ENCODE measurements at regions not wholly inside any gene's neighbourhood (a gene's known extent, or its start where the extent isn't known, plus 50 kb on each side); places are given as distances from the start of the nearest gene placed in this dataset.
"Not testable (repeated sequence)": the region's sequence is repeated elsewhere in the genome, so short reads cannot be mapped to it uniquely, and the experiment has no call there.

DNA sequence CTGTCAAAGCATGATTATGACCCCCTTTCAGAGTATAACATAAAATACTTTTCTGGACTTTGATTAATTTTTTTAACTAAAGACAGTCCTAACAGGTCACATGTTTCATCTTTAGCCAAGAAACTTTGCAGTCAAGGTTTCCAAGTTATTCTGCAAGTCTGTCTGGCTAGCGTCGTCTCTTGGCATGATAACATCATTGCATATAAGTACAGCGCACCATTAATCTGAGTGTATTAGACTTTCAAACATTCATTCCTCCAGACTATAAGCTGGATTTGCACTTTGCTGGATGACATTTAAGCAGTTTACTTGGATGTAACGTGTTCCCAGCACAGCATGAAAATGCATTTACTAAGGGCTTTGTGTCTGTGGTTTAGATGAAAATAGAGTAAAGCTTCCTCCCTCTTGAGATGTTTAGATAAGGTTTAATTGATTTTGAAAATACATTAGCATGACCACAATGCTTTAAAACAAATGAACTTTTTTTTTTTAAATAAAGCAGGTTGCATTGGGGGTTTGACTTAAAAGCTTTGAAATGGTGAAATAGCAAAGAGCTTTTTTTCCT, 349.0 kb upstream of the MTPN start:
- no peak for DNase-seq (ENCODE audit: low read depth in 2 of 2, low spot score in 1 of 2)

DNA sequence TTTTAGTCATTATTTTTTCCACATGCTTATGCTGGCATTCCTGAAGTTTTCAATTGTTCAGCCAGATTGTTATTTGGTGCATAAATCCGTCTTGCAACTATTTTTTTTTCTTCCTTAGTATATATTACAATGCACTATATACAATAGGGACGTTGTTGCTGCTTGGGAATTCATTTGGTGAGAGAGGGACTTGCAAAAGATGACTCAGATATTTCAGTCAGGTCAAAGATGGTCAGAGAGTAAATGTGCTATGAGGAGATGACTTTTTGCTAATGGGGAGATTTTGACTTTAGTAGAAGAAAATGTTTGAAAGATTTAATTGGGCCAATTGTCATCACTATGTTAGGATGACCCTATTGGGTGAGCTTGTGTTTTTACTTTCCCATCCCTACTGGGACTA, 348.4 kb upstream of the MTPN start:
- DNase-seq (ENCODE audit: low read depth in 2 of 2, low spot score in 1 of 2): no peak

DNA sequence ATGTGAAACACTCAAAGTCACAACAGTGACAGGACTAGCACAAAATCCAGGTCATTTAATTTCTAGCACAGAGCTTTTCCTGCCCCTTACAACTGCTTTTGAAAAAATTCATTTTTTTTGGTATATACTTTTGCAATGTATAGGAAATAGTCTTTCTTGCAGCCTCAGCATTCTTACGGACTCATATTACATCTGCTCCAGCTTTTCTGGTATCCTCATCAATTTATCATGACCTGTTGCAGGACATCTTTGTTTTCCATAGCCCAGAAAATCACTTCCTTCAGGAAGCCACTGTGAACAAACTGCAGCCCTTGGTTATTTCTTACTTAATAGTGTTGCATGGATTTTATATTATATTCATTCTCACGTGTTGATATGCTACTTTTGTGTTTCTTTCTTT, 347.9 kb upstream of the MTPN start:
- no peak for DNase-seq (ENCODE audit: low read depth in 2 of 2, low spot score in 1 of 2)

DNA sequence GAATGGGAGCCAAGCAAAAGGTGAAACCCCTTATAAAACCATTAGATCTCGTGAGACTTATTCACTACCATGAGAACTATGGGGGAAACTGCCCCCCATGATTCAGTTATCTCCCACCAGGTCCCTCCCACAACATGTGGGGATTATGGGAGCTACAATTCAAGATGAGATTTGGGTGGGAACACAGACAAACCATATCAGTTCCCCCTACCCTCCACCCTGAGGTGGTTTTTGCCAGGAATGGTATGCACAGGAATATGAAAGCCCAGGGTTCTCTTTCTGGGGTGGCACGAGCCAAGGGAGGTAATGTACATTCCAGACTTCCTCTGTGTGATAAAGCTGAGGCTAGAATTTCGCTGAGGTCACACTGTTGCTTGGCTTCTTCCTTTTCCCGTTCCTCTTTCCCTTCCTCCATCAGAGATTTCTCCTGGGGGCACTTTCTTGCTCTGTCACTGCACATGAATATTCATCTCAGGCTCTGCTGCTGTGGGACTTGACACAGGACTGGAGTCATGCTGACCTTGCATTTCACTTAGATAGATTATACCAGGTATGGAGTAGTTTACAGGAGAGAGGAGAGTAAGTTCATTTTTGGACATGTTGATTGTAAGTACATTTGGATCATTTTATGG, 347.0 kb upstream of the MTPN start:
- no peak for DNase-seq (ENCODE audit: low read depth in 2 of 2, low spot score in 1 of 2)

DNA sequence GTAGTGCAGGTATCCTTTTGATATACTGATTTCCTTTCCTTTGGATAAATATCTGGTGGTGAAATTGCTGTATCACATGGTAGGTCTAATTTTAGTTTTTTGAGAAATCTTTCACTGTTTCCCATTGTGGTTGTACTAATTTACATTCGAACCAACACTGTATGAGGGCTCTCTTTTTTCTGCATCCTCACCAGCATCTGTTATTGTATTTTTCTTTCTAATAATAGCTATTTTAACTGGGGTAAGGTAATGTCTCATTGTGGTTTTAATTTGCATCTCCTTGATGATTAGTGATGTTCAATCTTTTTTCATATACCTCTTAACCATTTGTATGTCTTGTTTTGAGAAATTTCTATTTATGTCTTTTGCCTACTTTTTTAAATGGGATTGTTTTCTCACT, 335.4 kb upstream of the MTPN start:
- DNase-seq (ENCODE audit: low read depth in 2 of 2, low spot score in 1 of 2): no peak

DNA sequence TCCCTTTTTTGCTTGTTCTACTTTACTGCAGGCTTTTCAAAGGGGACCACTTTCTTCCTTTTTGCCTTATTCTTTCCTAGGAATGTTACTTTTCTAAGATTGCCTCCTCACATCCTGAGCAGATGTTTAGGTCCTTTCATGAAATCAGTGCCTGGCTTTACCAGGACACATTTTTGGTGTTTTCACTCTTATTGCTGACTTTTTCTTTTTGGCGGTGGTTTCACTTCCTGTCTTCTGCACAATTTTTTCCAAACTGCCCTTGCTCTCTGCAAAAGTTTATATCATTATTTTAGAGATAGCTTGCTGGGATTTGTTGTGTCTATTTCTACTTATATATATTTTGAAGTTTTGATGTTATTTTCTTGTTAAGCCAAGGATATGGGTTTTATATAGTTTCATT, 332.2 kb upstream of the MTPN start:
- DNase-seq (ENCODE audit: low read depth in 2 of 2, low spot score in 1 of 2): no peak

DNA sequence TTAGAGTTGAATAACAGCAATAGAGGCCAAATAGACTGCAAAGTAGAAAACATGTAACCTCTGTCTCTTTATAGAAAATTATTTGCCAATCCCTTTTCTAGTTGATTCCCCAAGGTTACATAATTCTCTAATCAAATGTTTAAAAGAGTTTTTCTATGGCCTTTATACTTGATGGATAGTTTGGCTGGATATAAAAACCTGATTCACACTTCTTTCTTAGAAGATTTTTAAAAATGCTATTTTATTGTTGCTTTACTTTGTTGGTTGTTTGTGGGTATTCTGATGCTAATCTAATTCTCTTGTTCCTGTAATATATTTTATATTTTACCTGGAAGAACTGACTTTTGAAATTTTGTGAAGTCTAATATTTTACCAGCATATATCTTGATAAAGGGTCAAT, 331.1 kb upstream of the MTPN start:
- DNase-seq (ENCODE audit: low read depth in 2 of 2, low spot score in 1 of 2): no peak

DNA sequence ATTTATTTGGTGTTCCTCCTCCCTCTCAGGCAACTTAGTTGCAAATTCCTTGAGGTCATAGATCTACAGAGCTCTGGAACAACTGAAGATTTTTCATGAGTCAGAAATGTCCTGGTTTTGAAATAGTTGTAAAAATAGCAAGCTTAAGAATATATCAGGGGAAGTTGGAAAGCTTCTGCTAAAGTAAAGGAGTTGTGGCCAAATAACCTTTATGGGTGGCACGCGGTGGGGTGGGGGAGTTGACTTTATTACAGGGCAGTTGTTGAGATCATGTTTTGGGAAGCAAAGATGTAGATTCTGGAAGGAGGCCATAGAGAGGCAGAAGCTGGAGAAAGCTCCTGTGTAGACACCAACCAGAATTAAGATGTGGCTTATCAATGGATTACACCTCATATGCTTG, 326.0 kb upstream of the MTPN start:
- DNase-seq (ENCODE audit: low read depth in 2 of 2, low spot score in 1 of 2): no peak

DNA sequence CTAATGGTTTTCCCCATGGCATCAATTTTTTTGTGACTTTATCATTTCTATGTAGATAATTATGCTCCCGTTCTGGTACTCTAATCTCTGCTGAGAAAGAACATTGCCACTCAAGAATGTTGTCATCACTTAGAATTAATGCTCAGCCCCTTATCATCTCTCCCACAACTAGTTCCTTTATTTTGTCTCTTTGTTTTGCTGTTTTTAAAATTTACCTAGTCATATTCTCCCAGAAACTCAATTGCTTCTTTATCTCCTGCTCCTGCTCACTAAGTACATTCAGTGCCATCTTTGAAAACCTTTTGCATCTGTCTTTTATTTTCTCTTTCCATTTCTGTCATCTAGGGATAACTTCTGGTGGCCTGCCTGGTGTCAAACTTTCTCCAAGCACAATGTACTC, 324.9 kb upstream of the MTPN start:
- DNase-seq (ENCODE audit: low read depth in 2 of 2, low spot score in 1 of 2): no peak

DNA sequence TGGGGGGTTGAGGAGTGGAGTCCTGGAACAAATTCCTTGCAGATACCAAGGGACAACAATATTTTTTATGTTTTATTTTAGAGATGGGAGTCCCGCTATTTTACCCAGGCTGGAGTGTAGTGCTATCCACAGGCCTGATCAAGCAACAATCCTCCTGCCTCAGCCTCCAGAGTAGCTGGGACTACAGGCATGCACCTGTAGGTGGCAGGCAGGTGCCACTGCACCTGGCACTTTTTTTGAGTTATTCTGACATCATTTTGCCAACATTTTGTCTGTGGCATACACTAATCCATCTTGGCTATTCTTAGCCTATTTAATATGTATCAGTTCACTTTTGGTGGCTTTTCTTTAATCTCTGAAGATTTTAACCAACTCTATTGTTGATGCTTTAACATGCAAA, 317.8 kb upstream of the MTPN start:
- DNase-seq (ENCODE audit: low read depth in 2 of 2, low spot score in 1 of 2): no peak

DNA sequence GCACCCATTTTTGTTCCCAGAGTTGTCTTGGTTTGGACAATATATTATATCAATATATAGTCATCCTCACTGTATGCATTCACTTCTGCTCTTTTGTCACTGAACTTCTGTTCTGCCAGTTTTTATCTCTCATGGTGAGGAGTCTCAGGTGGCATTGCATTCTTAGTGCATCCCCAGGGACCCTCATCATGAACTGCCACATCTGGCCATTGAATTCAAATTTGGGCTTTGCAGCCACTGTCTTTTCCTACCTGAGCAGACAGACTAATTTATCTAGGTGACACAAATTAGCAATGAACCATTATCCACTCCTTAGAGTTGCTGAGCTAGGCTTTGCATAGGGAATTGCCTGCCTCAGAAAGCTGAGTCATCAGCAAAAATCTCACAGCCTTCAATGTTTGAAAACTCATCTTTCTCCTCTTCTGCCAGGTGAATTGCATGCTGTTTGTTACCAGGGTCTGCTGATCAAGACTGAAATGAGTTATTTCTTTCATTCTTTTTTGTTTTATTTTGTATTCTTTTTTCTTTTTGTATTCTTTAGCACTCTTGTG, 316.8 kb upstream of the MTPN start:
- DNase-seq (ENCODE audit: low read depth in 2 of 2, low spot score in 1 of 2): no peak

DNA sequence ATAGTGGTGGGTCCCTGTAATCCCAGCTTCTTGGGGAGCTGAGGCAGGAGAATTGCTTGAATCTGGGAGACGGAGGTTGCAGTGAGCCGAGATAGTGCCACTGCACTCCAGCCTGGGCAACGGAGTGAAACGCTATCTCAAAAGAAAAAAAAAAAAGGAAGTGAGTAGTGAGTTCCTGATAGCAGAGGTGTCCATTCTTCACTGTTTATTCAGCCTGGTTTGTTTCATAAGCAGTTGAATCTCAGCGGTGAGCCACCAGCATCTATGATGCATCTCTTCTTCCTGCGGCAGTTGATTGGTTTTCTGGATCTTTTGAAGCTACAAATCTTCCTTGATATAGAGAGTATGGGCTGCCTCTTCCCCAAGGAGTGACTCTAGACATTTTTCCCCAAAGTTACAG, 316.1 kb upstream of the MTPN start:
- DNase-seq (ENCODE audit: low read depth in 2 of 2, low spot score in 1 of 2): no peak

DNA sequence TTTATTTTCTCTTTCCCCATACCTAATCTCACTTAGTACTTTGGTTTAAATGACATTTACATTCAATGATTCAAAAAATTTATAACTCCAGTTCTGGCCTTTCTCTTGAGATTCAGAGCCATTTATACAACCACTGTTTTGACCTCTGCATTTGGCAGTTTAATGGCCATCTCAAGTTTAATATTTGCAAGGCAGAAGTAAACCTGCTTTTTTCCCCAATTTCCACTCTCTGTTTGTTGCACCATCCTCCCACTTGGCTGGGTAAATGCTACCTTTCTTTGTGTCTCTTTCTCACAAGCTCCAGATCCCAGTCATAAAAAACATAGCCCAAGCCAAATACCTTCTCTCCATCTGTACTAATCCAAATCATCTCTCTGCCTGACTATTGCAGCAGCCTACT, 315.2 kb upstream of the MTPN start:
- no peak for DNase-seq (ENCODE audit: low read depth in 2 of 2, low spot score in 1 of 2)

DNA sequence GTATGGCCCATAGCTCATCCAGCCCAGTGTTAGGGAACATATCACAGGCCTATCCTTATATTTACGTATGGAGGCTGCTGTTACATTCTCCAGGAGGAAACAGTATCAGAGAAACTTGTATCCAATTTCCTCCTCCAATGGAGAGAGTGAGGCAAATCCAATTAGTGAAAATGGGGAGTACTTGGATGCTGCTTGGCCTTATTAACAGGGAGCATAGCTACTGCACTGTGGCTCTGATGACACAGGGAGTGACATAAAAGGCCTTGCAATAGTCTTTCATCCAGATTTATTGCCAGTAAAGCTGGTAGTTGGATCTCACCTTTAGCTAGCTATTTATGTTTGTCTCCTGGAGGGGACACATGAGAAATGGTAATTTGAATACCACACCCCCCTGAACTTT, 313.2 kb upstream of the MTPN start:
- no peak for DNase-seq (ENCODE audit: low read depth in 2 of 2, low spot score in 1 of 2)

DNA sequence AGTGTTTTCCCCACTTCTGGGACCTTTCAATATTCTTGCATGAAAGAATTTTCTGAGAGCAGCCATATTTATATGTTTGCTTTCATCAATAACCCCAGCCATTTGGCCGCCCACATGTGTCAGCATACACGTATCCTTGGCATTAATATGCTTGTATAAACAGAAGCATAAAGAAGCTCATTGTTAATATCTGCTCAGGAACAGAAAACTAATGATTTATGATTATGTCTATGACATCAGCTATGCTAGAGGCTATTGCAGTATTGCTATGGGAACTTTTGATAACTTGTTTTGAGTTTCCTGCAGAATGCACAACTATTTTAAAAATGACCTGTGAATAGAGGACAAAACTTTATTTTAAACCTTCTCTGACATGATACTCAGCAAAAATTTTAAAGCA, 300.9 kb upstream of the MTPN start:
- DNase-seq (ENCODE audit: low read depth in 2 of 2, low spot score in 1 of 2): no peak

DNA sequence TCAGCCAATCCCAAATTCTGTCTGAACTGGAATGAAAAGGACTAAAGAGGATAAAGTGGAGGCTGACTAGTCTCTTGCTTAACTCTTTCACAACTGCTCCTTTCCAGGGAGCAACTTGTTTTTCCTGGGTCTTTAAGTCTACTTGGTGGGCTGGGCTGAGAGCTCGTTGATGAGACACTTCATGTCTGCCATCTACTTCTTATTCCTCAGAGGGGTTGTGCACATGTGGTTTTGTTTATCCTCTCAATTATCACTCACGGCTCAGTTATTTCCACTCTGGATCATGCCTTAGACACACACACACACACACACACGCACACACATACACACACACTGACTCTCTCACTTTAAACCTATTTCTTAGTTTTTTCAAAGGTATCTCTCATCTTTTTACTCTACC, 298.6 kb upstream of the MTPN start:
- DNase-seq (ENCODE audit: low read depth in 2 of 2, low spot score in 1 of 2): no peak

DNA sequence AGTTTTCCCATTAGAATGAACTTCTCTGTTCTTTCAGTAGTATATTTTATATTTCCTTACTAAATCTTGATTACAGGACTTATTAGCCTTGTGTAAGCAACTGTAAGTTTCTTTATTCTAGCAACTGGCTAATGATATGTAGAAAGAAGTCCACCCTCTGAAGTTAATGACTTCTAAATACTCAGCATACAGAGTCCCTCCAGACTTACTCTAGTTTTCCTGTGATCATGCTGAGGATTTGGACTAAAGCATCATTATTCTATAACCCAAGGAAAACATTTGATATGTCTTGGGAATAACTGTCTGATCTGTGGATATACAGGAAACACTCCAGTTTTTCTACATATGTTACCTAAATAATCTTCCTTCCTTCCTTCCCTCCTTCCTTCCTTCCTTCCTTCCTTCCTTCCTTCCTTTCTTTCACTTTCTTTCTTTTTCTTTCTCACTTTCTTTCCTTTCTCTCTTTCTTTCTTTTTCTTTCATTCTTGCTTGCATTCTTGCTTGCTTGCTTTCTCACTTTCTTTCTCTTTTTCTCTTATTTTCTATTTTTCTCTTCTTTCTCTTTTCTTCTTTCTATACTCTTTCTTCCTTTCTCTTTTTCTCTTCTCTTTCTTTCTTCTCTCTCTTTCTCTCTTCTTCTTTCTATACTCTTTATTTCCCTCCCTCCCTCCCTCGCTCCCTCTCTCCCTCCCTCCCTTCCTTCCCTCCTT, 297.6 kb upstream of the MTPN start:
- no peak for DNase-seq (ENCODE audit: low read depth in 2 of 2, low spot score in 1 of 2)

DNA sequence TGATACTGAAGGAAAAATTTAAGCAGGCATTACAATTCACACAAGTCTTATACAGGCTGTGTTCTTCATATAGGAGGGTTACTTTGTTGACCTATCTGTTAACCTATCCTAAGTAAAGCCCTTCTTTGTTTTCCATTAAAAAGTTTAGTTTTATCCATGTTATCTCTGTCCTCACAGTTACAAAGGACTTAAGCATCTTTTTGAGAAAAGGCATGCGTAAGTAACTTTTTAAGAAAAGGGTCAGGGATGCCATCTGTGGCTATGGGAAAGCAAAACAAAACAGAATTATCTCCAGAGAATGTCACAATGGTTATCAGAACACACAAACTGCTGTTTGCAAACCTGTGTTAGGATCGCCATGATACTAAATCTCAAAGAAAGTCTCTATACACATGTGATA, 295.8 kb upstream of the MTPN start:
- no peak for DNase-seq (ENCODE audit: low read depth in 2 of 2, low spot score in 1 of 2)

DNA sequence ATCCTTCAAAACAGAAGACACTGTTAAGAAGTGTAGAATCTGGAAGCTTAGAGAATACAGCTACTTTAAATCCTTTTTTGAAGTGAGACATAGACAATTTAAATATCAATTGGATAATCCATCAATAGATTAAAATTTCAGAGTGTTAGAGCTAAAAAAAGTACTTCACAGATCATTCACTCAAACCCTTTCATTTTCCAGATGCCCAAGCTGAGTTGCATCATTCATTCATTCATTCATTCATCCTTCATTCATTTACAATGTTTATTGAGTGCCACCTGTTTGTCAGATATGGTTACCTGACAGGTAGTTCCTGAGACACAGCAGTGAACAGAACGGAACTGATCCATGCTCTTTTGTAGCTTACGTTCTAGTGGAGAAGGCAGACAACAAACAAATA, 290.7 kb upstream of the MTPN start:
- no peak for DNase-seq (ENCODE audit: low read depth in 2 of 2, low spot score in 1 of 2)

DNA sequence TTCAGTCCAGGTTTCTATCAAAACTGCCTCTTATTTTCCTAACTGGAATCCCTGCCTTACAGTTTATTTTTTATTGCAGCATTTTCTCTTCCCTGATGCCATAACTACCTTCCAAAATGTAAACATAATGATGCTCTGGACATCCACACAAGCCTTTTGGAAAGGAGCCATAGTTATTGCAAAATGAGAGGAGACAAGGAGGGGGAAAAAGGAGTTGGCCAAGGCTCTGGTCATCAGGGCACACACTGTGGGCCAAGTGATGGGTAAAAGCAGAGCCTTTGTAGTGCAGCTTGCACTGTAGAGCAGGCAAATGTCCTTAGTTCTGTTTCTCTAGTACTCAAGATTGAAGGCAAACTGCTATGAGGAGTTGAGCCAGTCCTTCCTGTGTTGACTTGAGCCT, 289.3 kb upstream of the MTPN start:
- no peak for DNase-seq (ENCODE audit: low read depth in 2 of 2, low spot score in 1 of 2)

DNA sequence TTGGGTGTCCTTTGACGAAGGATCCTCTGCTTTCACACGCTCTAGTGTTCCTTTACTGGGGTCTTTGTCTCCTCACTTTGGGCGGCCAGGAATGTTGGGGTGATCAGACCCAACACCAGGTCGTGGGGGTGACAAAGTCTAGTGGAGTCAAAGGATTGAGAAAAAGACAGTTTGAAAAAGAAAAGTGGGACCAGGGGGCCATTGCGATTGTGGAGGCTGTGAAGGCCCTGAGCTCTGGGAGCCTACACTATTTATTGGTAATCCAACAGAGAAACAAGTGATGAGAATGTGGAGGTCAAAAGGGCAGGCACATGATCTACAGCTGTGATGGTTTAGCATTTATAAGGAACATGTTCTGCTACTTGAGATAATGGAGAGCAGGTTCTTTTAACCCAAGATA, 287.1 kb upstream of the MTPN start:
- DNase-seq (ENCODE audit: low read depth in 2 of 2, low spot score in 1 of 2): not testable (repeated sequence)

DNA sequence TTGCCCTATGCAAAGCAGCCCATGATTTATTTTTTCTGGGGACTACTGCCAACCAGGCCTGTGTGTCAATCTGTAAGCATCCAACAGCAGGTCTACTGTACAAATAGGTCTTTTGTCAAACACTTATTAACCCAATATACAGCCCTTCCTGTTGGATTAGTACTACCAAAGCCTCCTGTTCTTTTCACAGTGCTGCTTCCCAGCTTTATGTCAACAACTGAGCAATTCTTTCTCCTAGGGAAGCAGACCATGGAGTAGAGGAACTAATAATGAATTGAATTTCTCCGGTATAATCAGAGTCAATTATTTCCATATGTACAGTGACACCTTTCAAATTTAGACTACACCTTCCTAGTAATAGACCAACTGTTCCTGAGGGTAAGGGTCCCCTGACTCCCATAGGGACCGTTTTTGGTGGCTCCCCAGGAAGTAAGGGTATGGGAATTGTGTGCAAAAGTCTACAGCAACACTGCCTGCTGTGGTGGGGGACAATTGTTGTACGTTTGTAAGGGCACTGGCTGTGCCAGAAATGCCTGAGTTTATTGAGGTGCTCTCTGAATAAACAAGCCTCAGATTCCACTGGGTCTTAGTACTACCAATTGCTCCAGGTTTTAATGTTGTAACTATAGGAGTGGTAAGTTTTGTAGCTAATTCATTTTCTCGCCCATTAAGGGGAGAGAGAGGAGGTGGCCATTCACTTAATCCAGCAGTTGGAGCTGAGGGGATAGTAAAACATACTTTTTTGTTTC, 286.1 kb upstream of the MTPN start:
- not testable (repeated sequence) for DNase-seq (ENCODE audit: low read depth in 2 of 2, low spot score in 1 of 2)

Measured in stimulated activated CD8-positive, alpha-beta memory T cell treated with anti-CD3 and anti-CD28 coated beads, Interleukin-4, amount 100 ng/mL, for 1 hour (primary cell).